Neural cell (in vitro differentiated cells): ENCODE measurements at regions not wholly inside any gene's neighbourhood (a gene's known extent, or its start where the extent isn't known, plus 50 kb on each side); places are given as distances from the start of the nearest gene placed in this dataset.

Source experiments
- EP300 ChIP-seq: fragments of 450-650 bp; conservative IDR thresholded peaks from 2 replicates; pipeline ENCODE4 v1.6.1; 2014; ENCODE audit warnings: antibody characterized with exemption, mild to moderate bottlenecking, moderate library complexity; ENCODE audit not compliant: poor library complexity, severe bottlenecking
- POLR2AphosphoS5 ChIP-seq: IDR thresholded peaks from 2 replicates; pipeline ENCODE4 v1.6.1; 2012
- RAD21 ChIP-seq: fragments of 450-650 bp; conservative IDR thresholded peaks from 2 replicates; pipeline ENCODE4 v1.6.1; 2014; ENCODE audit warnings: antibody characterized with exemption, mild to moderate bottlenecking, moderate library complexity
- REST ChIP-seq: IDR thresholded peaks from 2 replicates; pipeline ENCODE4 v1.6.1; 2012; ENCODE audit warnings: borderline replicate concordance
- SMC3 ChIP-seq: fragments of 450-650 bp; conservative IDR thresholded peaks from 2 replicates; pipeline ENCODE4 v1.6.1; 2014; ENCODE audit warnings: antibody characterized with exemption, mild to moderate bottlenecking, moderate library complexity; ENCODE audit not compliant: poor library complexity
- TAF1 ChIP-seq: IDR thresholded peaks from 2 replicates; pipeline ENCODE4 v1.6.1; 2012; ENCODE audit warnings: low read depth
- TF ChIP-seq, protein P1 (sequence below): fragments of 450-650 bp; IDR thresholded peaks from 2 replicates; pipeline ENCODE4 v1.5.1; 2014; ENCODE audit warnings: antibody characterized with exemption, mild to moderate bottlenecking, moderate library complexity; ENCODE audit not compliant: poor library complexity, severe bottlenecking

- TF ChIP-seq TAF1 (no peak), POLR2AphosphoS5 (no peak), EP300 (no peak), REST (no peak), SMC3 (no peak), RAD21 (no peak)
- TF ChIP-seq, protein P1, sequence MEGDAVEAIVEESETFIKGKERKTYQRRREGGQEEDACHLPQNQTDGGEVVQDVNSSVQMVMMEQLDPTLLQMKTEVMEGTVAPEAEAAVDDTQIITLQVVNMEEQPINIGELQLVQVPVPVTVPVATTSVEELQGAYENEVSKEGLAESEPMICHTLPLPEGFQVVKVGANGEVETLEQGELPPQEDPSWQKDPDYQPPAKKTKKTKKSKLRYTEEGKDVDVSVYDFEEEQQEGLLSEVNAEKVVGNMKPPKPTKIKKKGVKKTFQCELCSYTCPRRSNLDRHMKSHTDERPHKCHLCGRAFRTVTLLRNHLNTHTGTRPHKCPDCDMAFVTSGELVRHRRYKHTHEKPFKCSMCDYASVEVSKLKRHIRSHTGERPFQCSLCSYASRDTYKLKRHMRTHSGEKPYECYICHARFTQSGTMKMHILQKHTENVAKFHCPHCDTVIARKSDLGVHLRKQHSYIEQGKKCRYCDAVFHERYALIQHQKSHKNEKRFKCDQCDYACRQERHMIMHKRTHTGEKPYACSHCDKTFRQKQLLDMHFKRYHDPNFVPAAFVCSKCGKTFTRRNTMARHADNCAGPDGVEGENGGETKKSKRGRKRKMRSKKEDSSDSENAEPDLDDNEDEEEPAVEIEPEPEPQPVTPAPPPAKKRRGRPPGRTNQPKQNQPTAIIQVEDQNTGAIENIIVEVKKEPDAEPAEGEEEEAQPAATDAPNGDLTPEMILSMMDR, result no peak
Observed at GRCh38 chr5:17763301-17763700, 129.0 kb downstream of the TAF11L14 start.
